Adrenal gland (tissue), 5 donors: ENCODE measurements at regions not wholly inside any gene's neighbourhood (a gene's known extent, or its start where the extent isn't known, plus 50 kb on each side); places are given as distances from the start of the nearest gene placed in this dataset.

ENCODE experiments used
- POLR2A ChIP-seq, 2 donors: fragments of 450-650 bp; IDR thresholded peaks; one replicate each; pipeline ENCODE4 v1.6.1; 2017; ENCODE audit warnings: antibody characterized with exemption in 2 of 2, mild to moderate bottlenecking in 2 of 2, moderate library complexity in 1 of 2
- TF ChIP-seq, protein P1 (sequence below), 6 experiments: fragments of 450-650 bp in 4 of 6; fragments of 200-600 bp in 2 of 6; sonication (generic) in 1 of 6; IDR thresholded peaks; 1 replicate in 5 of 6; 2 replicates in 1 of 6; pipeline versions ENCODE4 v1.5.1 to v1.8.0; 2016 to 2021; ENCODE audit warnings: antibody characterized with exemption in 6 of 6, mild to moderate bottlenecking in 2 of 6, moderate library complexity in 1 of 6
- donor health status: DM: no; HTN: no; CAD: no.

DNA sequence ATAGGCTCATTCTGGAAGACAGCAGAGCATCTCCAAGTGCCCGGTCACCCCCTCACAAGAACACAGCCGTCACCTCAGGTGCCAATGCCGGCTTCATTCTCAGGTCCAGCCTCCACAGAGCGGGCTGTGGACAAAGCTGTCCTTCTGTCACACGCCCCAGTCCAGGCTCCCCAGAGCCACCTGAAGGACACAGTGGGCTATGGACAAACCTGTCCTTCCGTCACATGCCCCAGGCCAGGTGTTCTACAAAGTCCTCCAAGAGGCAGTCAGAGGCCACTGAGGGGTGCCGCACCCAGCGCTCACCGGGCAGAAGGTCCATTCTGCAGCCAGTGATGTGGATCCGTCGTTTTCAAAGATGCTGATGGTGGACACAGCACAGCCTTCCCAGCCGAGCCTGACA lies 173.2 kb upstream of the PPP2R2D start:
- TF ChIP-seq, protein P1, sequence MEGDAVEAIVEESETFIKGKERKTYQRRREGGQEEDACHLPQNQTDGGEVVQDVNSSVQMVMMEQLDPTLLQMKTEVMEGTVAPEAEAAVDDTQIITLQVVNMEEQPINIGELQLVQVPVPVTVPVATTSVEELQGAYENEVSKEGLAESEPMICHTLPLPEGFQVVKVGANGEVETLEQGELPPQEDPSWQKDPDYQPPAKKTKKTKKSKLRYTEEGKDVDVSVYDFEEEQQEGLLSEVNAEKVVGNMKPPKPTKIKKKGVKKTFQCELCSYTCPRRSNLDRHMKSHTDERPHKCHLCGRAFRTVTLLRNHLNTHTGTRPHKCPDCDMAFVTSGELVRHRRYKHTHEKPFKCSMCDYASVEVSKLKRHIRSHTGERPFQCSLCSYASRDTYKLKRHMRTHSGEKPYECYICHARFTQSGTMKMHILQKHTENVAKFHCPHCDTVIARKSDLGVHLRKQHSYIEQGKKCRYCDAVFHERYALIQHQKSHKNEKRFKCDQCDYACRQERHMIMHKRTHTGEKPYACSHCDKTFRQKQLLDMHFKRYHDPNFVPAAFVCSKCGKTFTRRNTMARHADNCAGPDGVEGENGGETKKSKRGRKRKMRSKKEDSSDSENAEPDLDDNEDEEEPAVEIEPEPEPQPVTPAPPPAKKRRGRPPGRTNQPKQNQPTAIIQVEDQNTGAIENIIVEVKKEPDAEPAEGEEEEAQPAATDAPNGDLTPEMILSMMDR (IDR thresholded peaks at IDR 0.05) = no peak
- TF ChIP-seq POLR2A (IDR thresholded peaks at IDR 0.05) = no peak
